Hepatocyte (in vitro differentiated cells): ENCODE measurements at regions not wholly inside any gene's neighbourhood (a gene's known extent, or its start where the extent isn't known, plus 50 kb on each side); places are given as distances from the start of the nearest gene placed in this dataset.

Source experiments
- DNase-seq: peaks from one replicate; pipeline ENCODE4 v3.0.0-alpha.2; 2016; ENCODE audit warnings: low spot score
- H2AFZ ChIP-seq: fragments of 200-600 bp; sonication (generic); 2 replicates; pipeline ENCODE4 v1.6.0; 2016; ENCODE audit warnings: antibody characterized with exemption, mild to moderate bottlenecking
- H3K27ac ChIP-seq: fragments of 200-600 bp; sonication (generic); 2 replicates; pipeline ENCODE4 v1.5.1; 2016; ENCODE audit warnings: mild to moderate bottlenecking
- H3K27me3 ChIP-seq: fragments of 200-600 bp; sonication (generic); 2 replicates; pipeline ENCODE4 v1.6.1; 2016
- H3K36me3 ChIP-seq: fragments of 200-600 bp; sonication (generic); replicated peaks from 2 replicates; pipeline ENCODE4 v1.5.1; 2016; ENCODE audit warnings: low read depth; ENCODE audit not compliant: insufficient read depth
- H3K4me1 ChIP-seq: fragments of 200-600 bp; sonication (generic); 2 replicates; pipeline ENCODE4 v1.5.1; 2016; ENCODE audit warnings: mild to moderate bottlenecking, moderate library complexity; ENCODE audit not compliant: insufficient read depth
- H3K4me2 ChIP-seq: fragments of 200-600 bp; sonication (generic); 2 replicates; pipeline ENCODE4 v1.6.0; 2016
- H3K4me3 ChIP-seq: fragments of 200-600 bp; sonication (generic); 2 replicates; pipeline ENCODE4 v1.5.1; 2016; ENCODE audit warnings: mild to moderate bottlenecking
- H3K79me2 ChIP-seq: fragments of 200-600 bp; sonication (generic); 2 replicates; pipeline ENCODE4 v1.6.0; 2017; ENCODE audit warnings: mild to moderate bottlenecking
- H3K9me2 ChIP-seq: fragments of 200-600 bp; sonication (generic); replicated peaks from 2 replicates; pipeline ENCODE4 v1.6.0; 2017; ENCODE audit warnings: mild to moderate bottlenecking; ENCODE audit not compliant: insufficient read depth
- H3K9me3 ChIP-seq: fragments of 200-600 bp; sonication (generic); 2 replicates; pipeline ENCODE4 v1.5.1; 2016; ENCODE audit warnings: low read depth, mild to moderate bottlenecking
- H4K20me1 ChIP-seq: fragments of 200-600 bp; sonication (generic); 2 replicates; pipeline ENCODE4 v1.6.0; 2016; ENCODE audit warnings: mild to moderate bottlenecking; ENCODE audit not compliant: insufficient read depth, poor library complexity, severe bottlenecking
- EZH2 ChIP-seq: fragments of 200-600 bp; sonication (generic); IDR thresholded peaks from 2 replicates; pipeline ENCODE4 v1.6.1; 2016; ENCODE audit warnings: antibody characterized with exemption, mild to moderate bottlenecking, borderline replicate concordance
- EZH2phosphoT487 ChIP-seq: fragments of 200-600 bp; sonication (generic); IDR thresholded peaks from one replicate; pipeline ENCODE4 v1.6.1; 2018; ENCODE audit warnings: antibody characterized with exemption, mild to moderate bottlenecking, low read depth, moderate library complexity; ENCODE audit not compliant: unreplicated experiment, severe bottlenecking
- WGBS: methylation state at CpG from one replicate; pipeline ENCODE4 v1.1.6; 2016; ENCODE audit warnings: low lambda C conversion rate; ENCODE audit errors: missing lambda C conversion rate; 5-methylcytosine and 5-hydroxymethylcytosine counted together
- TF ChIP-seq, protein P1 (sequence below): fragments of 200-600 bp; sonication (generic); IDR thresholded peaks from 2 replicates; pipeline ENCODE4 v1.5.1; 2016; ENCODE audit warnings: antibody characterized with exemption, mild to moderate bottlenecking; ENCODE audit not compliant: poor library complexity

DNA sequence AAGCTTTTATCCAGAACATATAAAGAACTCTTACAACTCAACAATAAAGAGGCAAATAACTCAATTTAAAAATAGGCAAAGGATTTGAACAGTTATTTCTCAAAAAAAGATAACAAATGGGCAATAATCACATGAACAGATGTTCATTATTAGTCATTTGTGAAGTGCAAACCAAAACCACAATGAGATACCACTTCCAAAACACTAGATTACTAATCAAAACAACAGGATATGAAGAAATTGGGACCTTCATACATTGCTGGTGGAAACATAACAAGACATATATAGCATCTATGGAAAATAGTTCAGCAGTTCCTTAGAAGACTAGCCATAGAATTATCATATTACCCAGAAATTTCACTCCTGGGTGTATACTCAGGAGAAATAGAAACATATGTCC lies 224.6 kb downstream of the FBXO8 start:
- no peaks in the 10 kb centered on the region for H3K27me3 ChIP-seq
- no peaks in the 10 kb centered on the region for H3K9me2 ChIP-seq
- H3K4me1 ChIP-seq = no peaks in the 10 kb centered on the region
- DNase-seq = no peak
- peaks cover 4% of the 10 kb centered on the region for H3K9me3 ChIP-seq
- H3K27ac ChIP-seq = no peak overlapping the region
- H4K20me1 ChIP-seq = no peaks in the 10 kb centered on the region
- no peaks in the 10 kb centered on the region for H3K79me2 ChIP-seq
- H3K4me3 ChIP-seq = no peak overlapping the region
- TF ChIP-seq, protein P1, sequence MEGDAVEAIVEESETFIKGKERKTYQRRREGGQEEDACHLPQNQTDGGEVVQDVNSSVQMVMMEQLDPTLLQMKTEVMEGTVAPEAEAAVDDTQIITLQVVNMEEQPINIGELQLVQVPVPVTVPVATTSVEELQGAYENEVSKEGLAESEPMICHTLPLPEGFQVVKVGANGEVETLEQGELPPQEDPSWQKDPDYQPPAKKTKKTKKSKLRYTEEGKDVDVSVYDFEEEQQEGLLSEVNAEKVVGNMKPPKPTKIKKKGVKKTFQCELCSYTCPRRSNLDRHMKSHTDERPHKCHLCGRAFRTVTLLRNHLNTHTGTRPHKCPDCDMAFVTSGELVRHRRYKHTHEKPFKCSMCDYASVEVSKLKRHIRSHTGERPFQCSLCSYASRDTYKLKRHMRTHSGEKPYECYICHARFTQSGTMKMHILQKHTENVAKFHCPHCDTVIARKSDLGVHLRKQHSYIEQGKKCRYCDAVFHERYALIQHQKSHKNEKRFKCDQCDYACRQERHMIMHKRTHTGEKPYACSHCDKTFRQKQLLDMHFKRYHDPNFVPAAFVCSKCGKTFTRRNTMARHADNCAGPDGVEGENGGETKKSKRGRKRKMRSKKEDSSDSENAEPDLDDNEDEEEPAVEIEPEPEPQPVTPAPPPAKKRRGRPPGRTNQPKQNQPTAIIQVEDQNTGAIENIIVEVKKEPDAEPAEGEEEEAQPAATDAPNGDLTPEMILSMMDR = no peak
- no peaks in the 10 kb centered on the region for H3K36me3 ChIP-seq
- H3K4me2 ChIP-seq = no peak overlapping the region
- H2AFZ ChIP-seq = no peak overlapping the region

DNA sequence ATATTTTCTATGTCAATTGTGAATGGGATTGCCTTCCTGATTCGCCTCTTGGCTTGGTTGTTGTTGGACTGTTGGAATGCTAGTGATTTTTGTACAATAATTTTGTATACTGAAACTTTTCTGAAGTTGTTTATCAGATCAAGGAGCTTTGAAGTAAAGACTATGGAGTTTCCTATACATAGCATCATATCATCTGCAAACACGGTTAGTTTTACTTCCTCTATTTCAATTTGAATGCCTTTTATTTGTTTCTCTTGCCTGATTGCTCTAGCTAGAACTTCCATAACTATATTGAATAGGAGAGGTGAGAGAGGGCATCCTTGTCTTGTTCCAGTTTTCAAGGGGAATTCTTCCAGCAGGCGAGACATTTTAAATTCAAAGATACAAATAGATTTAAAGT lies 226.5 kb downstream of the FBXO8 start:
- H3K4me3 ChIP-seq = no peak overlapping the region
- H3K4me1 ChIP-seq = no peaks in the 10 kb centered on the region
- no peak overlapping the region for H3K4me2 ChIP-seq
- H2AFZ ChIP-seq = no peak overlapping the region
- peaks cover 4% of the 10 kb centered on the region for H3K9me3 ChIP-seq
- TF ChIP-seq, protein P1 = no peak
- no peak for TF ChIP-seq EZH2phosphoT487
- TF ChIP-seq EZH2 = no peak
- 56% methylated on average over 3 of the region's 3 CpGs for WGBS
- no peak overlapping the region for H3K27ac ChIP-seq
- DNase-seq = no peak
- no peaks in the 10 kb centered on the region for H3K79me2 ChIP-seq
- no peaks in the 10 kb centered on the region for H3K9me2 ChIP-seq
- no peaks in the 10 kb centered on the region for H4K20me1 ChIP-seq
- H3K27me3 ChIP-seq = no peaks in the 10 kb centered on the region
- no peaks in the 10 kb centered on the region for H3K36me3 ChIP-seq

DNA sequence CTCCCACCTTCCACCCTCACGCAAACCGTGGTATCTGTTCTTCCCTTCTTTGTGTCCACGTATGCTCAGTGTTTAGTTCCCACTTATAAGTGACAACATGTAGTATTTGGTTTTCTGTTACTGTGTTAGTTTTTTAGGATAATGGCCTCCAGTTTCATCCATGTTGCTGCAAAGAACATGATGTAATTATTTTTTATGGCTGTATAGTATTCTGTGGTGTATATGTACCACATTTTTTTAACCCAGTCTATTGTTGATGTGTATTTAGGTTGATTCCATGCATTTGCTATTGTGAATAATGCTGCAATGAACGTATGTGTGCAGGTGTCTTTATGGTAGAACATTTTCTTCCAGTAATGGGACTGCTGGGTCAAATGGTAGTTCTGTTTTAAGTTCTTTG lies 228.1 kb downstream of the FBXO8 start:
- no peaks in the 10 kb centered on the region for H3K4me1 ChIP-seq
- no peak overlapping the region for H2AFZ ChIP-seq
- no peak for TF ChIP-seq EZH2phosphoT487
- TF ChIP-seq, protein P1 = no peak
- no peak for TF ChIP-seq EZH2
- H3K27me3 ChIP-seq = no peaks in the 10 kb centered on the region
- H3K4me3 ChIP-seq = no peak overlapping the region
- no peaks in the 10 kb centered on the region for H3K9me2 ChIP-seq
- H3K79me2 ChIP-seq = no peaks in the 10 kb centered on the region
- no peak overlapping the region for H3K27ac ChIP-seq
- no peak overlapping the region for H3K4me2 ChIP-seq
- H3K36me3 ChIP-seq = no peaks in the 10 kb centered on the region
- peaks cover 4% of the 10 kb centered on the region for H3K9me3 ChIP-seq
- no peaks in the 10 kb centered on the region for H4K20me1 ChIP-seq
- WGBS = 92% methylated on average over 4 of the region's 4 CpGs
- DNase-seq = no peak

DNA sequence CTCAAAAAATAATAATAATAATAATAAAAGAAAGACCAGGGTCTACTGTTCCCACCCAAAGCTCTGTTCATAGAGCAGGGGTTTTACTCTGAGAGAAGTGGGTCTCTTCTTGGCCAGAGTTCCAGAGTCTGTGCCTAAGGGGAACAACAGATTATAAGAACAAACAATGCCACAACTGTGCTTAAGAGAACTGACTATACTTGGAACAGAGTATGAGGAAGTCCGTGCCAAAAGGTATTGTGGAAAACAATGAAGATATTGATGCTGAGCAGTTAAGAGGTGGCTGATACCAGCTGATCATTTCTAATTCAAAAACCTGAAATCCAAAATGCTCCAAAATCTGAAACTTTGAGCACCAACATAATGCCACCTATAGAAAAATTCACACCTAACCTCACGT lies 229.6 kb downstream of the FBXO8 start:
- DNase-seq = no peak
- no peak overlapping the region for H3K4me2 ChIP-seq
- H3K27ac ChIP-seq = no peak overlapping the region
- H3K27me3 ChIP-seq = no peaks in the 10 kb centered on the region
- H3K9me2 ChIP-seq = no peaks in the 10 kb centered on the region
- no peak for TF ChIP-seq EZH2phosphoT487
- peaks cover 4% of the 10 kb centered on the region for H3K9me3 ChIP-seq
- no peak overlapping the region for H2AFZ ChIP-seq
- H3K4me3 ChIP-seq = no peak overlapping the region
- H3K4me1 ChIP-seq = no peaks in the 10 kb centered on the region
- no peaks in the 10 kb centered on the region for H3K79me2 ChIP-seq
- H4K20me1 ChIP-seq = no peaks in the 10 kb centered on the region
- H3K36me3 ChIP-seq = no peaks in the 10 kb centered on the region
- 99% methylated on average over 2 of the region's 2 CpGs for WGBS
